ENCODE measurements at regions not wholly inside any gene's neighbourhood (a gene's known extent, or its start where the extent isn't known, plus 50 kb on each side); places are given as distances from the start of the nearest gene placed in this dataset.
A peak's percentile ranks its signal among the peaks of the same experiment; 100 is the strongest.

DNA sequence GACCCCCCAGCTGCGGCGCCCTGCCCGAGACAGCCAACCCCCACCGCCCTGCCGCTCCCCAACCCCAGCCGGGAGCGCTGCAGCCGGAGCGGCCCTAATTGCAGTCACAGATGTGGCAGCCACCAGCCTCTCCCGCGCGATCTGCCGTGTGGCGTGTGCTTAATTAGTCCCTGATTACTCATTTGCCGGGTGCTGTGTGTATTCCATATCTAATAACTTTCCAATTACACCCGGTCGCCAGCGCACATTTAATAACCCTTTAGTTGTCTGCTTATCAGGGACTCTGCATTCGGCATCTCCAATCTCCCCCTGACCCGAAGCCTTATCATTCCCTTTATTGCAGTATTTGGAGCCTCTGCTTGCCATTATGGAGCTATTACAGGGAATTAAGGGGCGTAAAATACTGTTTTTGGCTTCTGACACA is 236.7 kb upstream of the CIBAR2 start:
- intact Hi-C loops (cut with DNase I; ENCODE audit: low total_unique reads): no loop called here
- in situ Hi-C loops (cut with MboI; ENCODE audit: low pct_ligation_motif_present in 1 of 4, low pct_unique_long_range_greater_than_20kb in 1 of 4, low sequenced_read_pairs in 3 of 4): no loop called here
- Histone ChIP-seq H3K4me1 (peaks cover 3 to 21% (median 14%) of the 10 kb centered on the region in 4 donors), H3K4me3 (no peak overlapping the region), H3K36me3 (no peaks in the 10 kb centered on the region), H3K27ac (no peak overlapping the region), H3K27me3 (no peaks in the 10 kb centered on the region), H3K9me3 (no peaks in the 10 kb centered on the region)
- WGBS, 2 donors (ENCODE audit: low coverage in 1 of 2): 46 to 54% methylated on average over 12 to 21 of the region's 21 CpGs
- no peak for TF ChIP-seq EP300 (IDR thresholded peaks at IDR 0.05; ENCODE audit: low read depth)
- TF ChIP-seq, protein P1, sequence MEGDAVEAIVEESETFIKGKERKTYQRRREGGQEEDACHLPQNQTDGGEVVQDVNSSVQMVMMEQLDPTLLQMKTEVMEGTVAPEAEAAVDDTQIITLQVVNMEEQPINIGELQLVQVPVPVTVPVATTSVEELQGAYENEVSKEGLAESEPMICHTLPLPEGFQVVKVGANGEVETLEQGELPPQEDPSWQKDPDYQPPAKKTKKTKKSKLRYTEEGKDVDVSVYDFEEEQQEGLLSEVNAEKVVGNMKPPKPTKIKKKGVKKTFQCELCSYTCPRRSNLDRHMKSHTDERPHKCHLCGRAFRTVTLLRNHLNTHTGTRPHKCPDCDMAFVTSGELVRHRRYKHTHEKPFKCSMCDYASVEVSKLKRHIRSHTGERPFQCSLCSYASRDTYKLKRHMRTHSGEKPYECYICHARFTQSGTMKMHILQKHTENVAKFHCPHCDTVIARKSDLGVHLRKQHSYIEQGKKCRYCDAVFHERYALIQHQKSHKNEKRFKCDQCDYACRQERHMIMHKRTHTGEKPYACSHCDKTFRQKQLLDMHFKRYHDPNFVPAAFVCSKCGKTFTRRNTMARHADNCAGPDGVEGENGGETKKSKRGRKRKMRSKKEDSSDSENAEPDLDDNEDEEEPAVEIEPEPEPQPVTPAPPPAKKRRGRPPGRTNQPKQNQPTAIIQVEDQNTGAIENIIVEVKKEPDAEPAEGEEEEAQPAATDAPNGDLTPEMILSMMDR (IDR thresholded peaks at IDR 0.05): no peak
- TF ChIP-seq POLR2AphosphoS5 (IDR thresholded peaks at IDR 0.05): no peak
- TF ChIP-seq POLR2A (IDR thresholded peaks at IDR 0.05): no peak
- DNase-seq: no peak

DNA sequence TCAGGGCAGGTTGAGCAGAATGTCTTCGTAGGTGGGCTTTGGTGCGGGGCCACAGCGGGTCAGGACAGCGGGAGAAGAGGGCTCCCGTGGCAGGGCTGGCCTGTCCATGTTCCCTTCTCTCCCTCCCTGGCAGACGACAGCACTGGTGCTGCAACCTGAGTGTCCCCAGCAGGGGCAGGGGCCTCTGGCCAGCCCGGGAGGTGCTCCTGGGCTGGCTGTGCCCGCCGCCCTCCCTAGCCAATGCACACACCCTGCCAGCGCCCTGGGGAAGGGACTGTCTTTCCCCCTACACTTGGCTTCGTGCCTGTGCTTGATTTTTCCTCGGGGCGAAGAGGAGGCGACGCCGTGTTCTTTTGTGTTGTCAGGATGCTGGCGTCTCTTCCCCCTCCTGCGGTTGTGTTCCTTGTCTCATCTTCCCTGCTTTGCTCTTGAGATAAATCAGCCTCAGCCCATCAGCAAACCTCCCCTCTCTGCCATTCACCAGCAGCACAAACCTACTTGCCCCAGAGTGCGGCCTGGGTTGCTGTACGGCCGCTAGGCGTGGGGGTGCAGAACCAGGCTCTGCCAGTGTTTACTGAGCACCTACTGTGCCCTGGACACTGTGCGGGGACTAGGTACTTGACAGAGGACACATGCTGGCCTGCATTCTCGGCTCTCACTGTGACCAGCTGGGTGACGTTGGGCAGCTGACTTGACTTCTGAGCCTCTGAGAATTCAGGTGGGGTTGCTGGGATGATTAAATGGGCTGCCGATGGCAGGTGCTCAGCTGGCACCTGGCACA is 237.3 kb upstream of the CIBAR2 start:
- Histone ChIP-seq H3K4me3 (no peak overlapping the region), H3K36me3 (no peaks in the 10 kb centered on the region), H3K4me1 (peaks cover 6 to 28% (median 19%) of the 10 kb centered on the region in 4 donors), H3K9me3 (no peaks in the 10 kb centered on the region), H3K27me3 (no peaks in the 10 kb centered on the region), H3K27ac (no peak overlapping the region)
- intact Hi-C loops (cut with DNase I; ENCODE audit: low total_unique reads) (no loop called here), in situ Hi-C loops (cut with MboI; ENCODE audit: low pct_ligation_motif_present in 1 of 4, low pct_unique_long_range_greater_than_20kb in 1 of 4, low sequenced_read_pairs in 3 of 4) (no loop called here)
- TF ChIP-seq POLR2A (IDR thresholded peaks at IDR 0.05) (no peak), POLR2AphosphoS5 (IDR thresholded peaks at IDR 0.05) (no peak), EP300 (IDR thresholded peaks at IDR 0.05; ENCODE audit: low read depth) (no peak)
- TF ChIP-seq, protein P1 (IDR thresholded peaks at IDR 0.05): no peak
- no peak for DNase-seq
- 78% methylated on average over 26 of the region's 26 CpGs; no CpG with 5 or more reads in 1 of the 2 donors for WGBS, 2 donors (ENCODE audit: low coverage in 1 of 2)

DNA sequence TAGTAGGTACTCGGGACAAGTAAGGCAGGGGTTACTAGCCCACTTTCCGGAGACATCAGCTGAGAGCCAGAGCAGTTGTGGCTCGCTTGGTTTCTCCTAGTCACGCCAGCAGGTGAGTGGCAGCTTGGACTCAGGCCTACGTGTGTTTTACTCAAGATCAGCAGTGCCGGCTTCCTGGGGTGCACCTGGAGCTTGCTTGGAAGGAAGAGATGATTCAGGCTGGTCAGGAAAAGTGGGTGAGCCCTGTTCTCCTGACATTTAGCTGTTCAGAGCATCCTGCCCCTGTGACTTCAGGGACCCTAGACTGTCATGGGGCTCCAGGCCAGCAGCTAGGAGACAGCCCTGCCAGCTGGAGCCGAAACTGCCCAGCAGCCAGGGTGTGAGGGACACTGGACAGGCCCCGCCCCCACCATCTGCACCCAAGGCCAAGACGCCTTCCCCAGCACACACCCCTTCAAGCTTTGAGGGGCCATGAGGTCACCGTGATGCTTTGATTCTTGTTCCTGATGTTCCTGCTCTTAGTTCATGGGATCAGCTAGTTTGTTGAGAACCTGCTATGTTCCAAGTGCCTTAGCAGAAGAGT is 238.0 kb upstream of the CIBAR2 start:
- Histone ChIP-seq H3K27ac (peak overlapping the region in 1 of 4 donors; percentile 35), H3K9me3 (no peaks in the 10 kb centered on the region), H3K27me3 (no peaks in the 10 kb centered on the region), H3K36me3 (no peaks in the 10 kb centered on the region), H3K4me1 (peaks cover 6 to 34% (median 25%) of the 10 kb centered on the region in 4 donors), H3K4me3 (no peak overlapping the region)
- in situ Hi-C loops (cut with MboI; ENCODE audit: low pct_ligation_motif_present in 1 of 4, low pct_unique_long_range_greater_than_20kb in 1 of 4, low sequenced_read_pairs in 3 of 4): no loop called here
- no peak for DNase-seq
- 73% methylated on average over 10 of the region's 10 CpGs; no CpG with 5 or more reads in 1 of the 2 donors for WGBS, 2 donors (ENCODE audit: low coverage in 1 of 2)
- TF ChIP-seq, protein P1 (IDR thresholded peaks at IDR 0.05): no peak
- no peak for TF ChIP-seq POLR2AphosphoS5 (IDR thresholded peaks at IDR 0.05)
- no peak for TF ChIP-seq EP300 (IDR thresholded peaks at IDR 0.05; ENCODE audit: low read depth)
- TF ChIP-seq POLR2A (IDR thresholded peaks at IDR 0.05): no peak
- intact Hi-C loops (cut with DNase I; ENCODE audit: low total_unique reads): no loop called here

DNA sequence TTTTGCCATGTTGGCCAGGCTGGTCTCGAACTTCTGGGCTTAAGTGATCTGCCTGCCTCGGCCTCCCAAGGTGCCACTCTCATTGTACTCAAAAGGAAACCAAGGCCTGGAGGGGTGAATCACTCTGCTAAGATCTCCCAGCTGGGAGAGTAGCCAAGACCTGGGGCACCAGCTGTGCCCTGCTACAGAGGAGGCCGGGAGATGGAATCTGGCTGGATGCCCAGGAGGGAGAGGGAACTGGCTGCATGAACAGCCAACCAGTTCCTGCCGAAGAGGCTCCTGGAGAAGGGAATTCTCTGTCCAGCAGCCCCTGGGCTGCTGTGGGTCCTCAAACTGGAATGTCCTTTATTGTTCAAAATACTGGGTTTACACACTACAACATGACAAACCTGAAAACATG is 238.7 kb upstream of the CIBAR2 start:
- intact Hi-C loops (cut with DNase I; ENCODE audit: low total_unique reads) (no loop called here), in situ Hi-C loops (cut with MboI; ENCODE audit: low pct_ligation_motif_present in 1 of 4, low pct_unique_long_range_greater_than_20kb in 1 of 4, low sequenced_read_pairs in 3 of 4) (no loop called here)
- no peaks in the 10 kb centered on the region for H3K36me3 ChIP-seq
- WGBS, 2 donors (ENCODE audit: low coverage in 1 of 2): 25% methylated on average over 4 of the region's 4 CpGs; no CpG with 5 or more reads in 1 of the 2 donors
- H3K27ac ChIP-seq: peak overlapping the region; percentile 4 to 66 (median 47)
- TF ChIP-seq POLR2AphosphoS5 (IDR thresholded peaks at IDR 0.05) (peak; percentile 46 to 74 (median 73)), EP300 (IDR thresholded peaks at IDR 0.05; ENCODE audit: low read depth) (no peak)
- TF ChIP-seq, protein P1 (IDR thresholded peaks at IDR 0.05): no peak
- H3K27me3 ChIP-seq: no peaks in the 10 kb centered on the region
- DNase-seq: peak; percentile 93
- H3K9me3 ChIP-seq: no peaks in the 10 kb centered on the region
- peaks cover 6 to 37% (median 27%) of the 10 kb centered on the region in 4 donors for H3K4me1 ChIP-seq
- H3K4me3 ChIP-seq: no peak overlapping the region
